ENCODE measurements at regions not wholly inside any gene's neighbourhood (a gene's known extent, or its start where the extent isn't known, plus 50 kb on each side); places are given as distances from the start of the nearest gene placed in this dataset.
"Not testable (repeated sequence)": the region's sequence is repeated elsewhere in the genome, so short reads cannot be mapped to it uniquely, and the experiment has no call there.

DNA sequence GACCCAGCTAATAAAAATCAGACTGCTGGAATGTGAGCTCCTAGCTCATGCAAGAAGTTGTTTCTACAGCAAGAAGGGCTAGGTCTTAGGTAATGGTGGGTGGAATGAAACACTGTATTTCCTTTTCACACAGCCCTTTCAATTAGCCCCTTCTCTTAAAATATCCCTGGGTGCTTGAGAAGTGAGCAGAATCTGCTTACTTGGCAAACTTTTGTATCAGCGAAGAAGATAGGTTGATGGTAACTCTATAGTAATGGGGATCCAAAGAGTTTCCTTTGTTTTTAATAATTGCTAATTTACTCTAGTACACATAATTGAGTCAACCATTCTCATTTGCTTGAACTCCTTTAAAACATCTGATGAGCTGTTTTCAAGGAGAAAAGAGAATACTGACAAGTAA, 100.6 kb upstream of the FSCB start:
- no peaks in the 10 kb centered on the region for H3K4me1 ChIP-seq
- TF ChIP-seq, protein P1, sequence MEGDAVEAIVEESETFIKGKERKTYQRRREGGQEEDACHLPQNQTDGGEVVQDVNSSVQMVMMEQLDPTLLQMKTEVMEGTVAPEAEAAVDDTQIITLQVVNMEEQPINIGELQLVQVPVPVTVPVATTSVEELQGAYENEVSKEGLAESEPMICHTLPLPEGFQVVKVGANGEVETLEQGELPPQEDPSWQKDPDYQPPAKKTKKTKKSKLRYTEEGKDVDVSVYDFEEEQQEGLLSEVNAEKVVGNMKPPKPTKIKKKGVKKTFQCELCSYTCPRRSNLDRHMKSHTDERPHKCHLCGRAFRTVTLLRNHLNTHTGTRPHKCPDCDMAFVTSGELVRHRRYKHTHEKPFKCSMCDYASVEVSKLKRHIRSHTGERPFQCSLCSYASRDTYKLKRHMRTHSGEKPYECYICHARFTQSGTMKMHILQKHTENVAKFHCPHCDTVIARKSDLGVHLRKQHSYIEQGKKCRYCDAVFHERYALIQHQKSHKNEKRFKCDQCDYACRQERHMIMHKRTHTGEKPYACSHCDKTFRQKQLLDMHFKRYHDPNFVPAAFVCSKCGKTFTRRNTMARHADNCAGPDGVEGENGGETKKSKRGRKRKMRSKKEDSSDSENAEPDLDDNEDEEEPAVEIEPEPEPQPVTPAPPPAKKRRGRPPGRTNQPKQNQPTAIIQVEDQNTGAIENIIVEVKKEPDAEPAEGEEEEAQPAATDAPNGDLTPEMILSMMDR (IDR thresholded peaks at IDR 0.05): no peak
- no peak overlapping the region for H3K27ac ChIP-seq
- H3K9me3 ChIP-seq: no peaks in the 10 kb centered on the region
- DNase-seq (ENCODE audit: low spot score in 2 of 2): no peak
- H3K36me3 ChIP-seq: no peaks in the 10 kb centered on the region
- intact Hi-C loops (cut with DNase I): no loop called here
- no peak overlapping the region for H3K4me3 ChIP-seq
- no peaks in the 10 kb centered on the region for H3K27me3 ChIP-seq

DNA sequence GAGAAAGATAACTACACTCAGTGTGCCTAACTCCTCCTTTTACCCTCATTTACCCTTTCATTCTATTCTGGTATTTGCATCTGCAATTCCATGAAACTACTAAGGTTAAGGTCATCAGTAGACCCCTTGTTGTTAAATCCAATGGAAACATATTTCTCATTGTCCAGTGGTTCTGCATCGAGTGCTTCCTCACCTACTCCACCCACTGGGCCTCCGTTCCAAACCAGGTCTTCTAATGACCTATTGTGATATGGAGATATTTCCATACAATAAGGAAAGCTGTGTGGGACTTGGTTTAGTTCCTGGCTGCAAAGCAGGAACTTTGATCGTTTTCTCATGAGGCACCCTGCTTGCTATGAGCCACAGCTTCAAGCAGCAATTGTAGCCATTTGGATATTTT, 99.5 kb upstream of the FSCB start:
- no peaks in the 10 kb centered on the region for H3K36me3 ChIP-seq
- no peak overlapping the region for H3K27ac ChIP-seq
- TF ChIP-seq, protein P1 (IDR thresholded peaks at IDR 0.05): no peak
- H3K9me3 ChIP-seq: no peaks in the 10 kb centered on the region
- no peaks in the 10 kb centered on the region for H3K27me3 ChIP-seq
- intact Hi-C loops (cut with DNase I): no loop called here
- H3K4me3 ChIP-seq: no peak overlapping the region
- no peak for DNase-seq (ENCODE audit: low spot score in 2 of 2)
- H3K4me1 ChIP-seq: no peaks in the 10 kb centered on the region

- DNase-seq (ENCODE audit: low spot score in 2 of 2); H3K9me3 ChIP-seq; H3K4me3 ChIP-seq; intact Hi-C loops (cut with DNase I); H3K36me3 ChIP-seq; H3K4me1 ChIP-seq; H3K27ac ChIP-seq; H3K27me3 ChIP-seq: not testable (repeated sequence)
Measured at GRCh38 chr14:44601266-44601665, 94.2 kb upstream of the FSCB start.

- Histone ChIP-seq H3K9me3 (no peaks in the 10 kb centered on the region), H3K27me3 (no peaks in the 10 kb centered on the region), H3K4me1 (no peaks in the 10 kb centered on the region), H3K27ac (no peak overlapping the region), H3K36me3 (no peaks in the 10 kb centered on the region), H3K4me3 (no peak overlapping the region)
- DNase-seq (ENCODE audit: low spot score in 2 of 2): no peak
- TF ChIP-seq, protein P1 (IDR thresholded peaks at IDR 0.05): no peak
- intact Hi-C loops (cut with DNase I): no loop called here
Measured at GRCh38 chr14:44589180-44589579, 82.1 kb upstream of the FSCB start.

DNA sequence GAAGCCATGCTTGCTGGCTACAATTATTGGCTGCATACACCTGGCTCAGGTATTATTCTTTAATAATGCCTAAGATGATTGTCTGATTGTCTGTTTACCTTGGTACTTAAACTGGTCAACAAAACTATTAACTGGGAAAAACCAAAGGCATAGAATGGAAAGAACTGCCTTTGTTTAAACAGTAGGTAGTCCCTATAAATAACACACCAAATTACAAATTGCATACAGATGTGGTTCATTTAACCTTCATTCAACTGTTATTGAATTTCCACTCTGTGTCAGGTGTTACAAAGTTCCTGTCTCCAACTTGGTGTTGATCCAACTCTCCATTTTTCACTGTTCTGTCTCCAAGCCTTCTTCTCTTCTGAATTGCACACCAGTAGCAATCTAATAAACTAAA, 79.8 kb upstream of the FSCB start:
- Histone ChIP-seq H3K36me3 (no peaks in the 10 kb centered on the region), H3K27ac (no peak overlapping the region), H3K4me3 (no peak overlapping the region), H3K4me1 (no peaks in the 10 kb centered on the region), H3K27me3 (no peaks in the 10 kb centered on the region), H3K9me3 (peaks cover 0 to 8% of the 10 kb centered on the region in 2 donors)
- no peak for DNase-seq (ENCODE audit: low spot score in 2 of 2)
- TF ChIP-seq, protein P1 (IDR thresholded peaks at IDR 0.05): no peak
- intact Hi-C loops (cut with DNase I): no loop called here

DNA sequence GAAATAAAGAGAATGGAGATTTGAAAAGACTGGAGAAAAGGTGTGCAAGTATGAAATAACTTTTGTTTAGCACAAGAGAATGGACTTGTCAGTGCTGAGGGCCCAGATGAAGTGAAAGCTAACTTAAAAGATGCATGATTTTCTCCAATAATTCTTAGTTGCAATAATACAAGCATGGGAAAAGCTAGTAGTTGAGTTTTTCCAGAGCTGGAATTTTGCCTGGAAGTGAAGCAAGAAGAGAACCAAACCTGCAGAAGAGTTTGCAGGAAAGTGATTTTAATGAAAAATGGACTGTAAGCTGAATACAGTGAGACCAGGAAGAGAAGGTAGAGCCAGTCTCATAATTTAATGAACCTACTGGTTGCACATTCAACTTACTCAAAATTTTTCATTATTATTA, 69.3 kb upstream of the FSCB start:
- Histone ChIP-seq H3K4me1 (no peaks in the 10 kb centered on the region), H3K27ac (no peak overlapping the region), H3K36me3 (no peaks in the 10 kb centered on the region), H3K4me3 (no peak overlapping the region), H3K27me3 (no peaks in the 10 kb centered on the region), H3K9me3 (no peaks in the 10 kb centered on the region)
- TF ChIP-seq, protein P1 (IDR thresholded peaks at IDR 0.05): no peak
- intact Hi-C loops (cut with DNase I): no loop called here
- no peak for DNase-seq (ENCODE audit: low spot score in 2 of 2)
